Spleen (tissue), 7 donors: ENCODE measurements at regions not wholly inside any gene's neighbourhood (a gene's known extent, or its start where the extent isn't known, plus 50 kb on each side); places are given as distances from the start of the nearest gene placed in this dataset.

Source experiments
- POLR2A ChIP-seq, 3 donors: fragments of 450-650 bp; IDR thresholded peaks; one replicate each; pipeline ENCODE4 v1.5.1; 2017; ENCODE audit warnings: antibody characterized with exemption in 3 of 3, mild to moderate bottlenecking in 1 of 3
- POLR2AphosphoS5 ChIP-seq, 3 donors: sonication (generic); formaldehyde crosslinking; IDR thresholded peaks; one replicate each; pipeline ENCODE4 v1.5.1; 2017; ENCODE audit warnings: antibody characterized with exemption in 3 of 3
- TF ChIP-seq, protein P1 (sequence below), 11 experiments: fragments of 200-600 bp in 7 of 11; fragments of 450-650 bp in 4 of 11; sonication (generic) in 4 of 11; IDR thresholded peaks in 8 of 11; conservative IDR thresholded peaks in 3 of 11; 1 replicate in 7 of 11; 2 replicates in 4 of 11; pipeline versions ENCODE4 v1.4.0 to v1.8.0; 2016 to 2021; ENCODE audit warnings: antibody characterized with exemption in 11 of 11, inconsistent platforms in 4 of 11, mild to moderate bottlenecking in 1 of 11
- donor health status: DM: no; HTN: no; CAD: no; lungs with moderate emphysema.
- donor health status: DM: no; HTN: no; CAD: no.
- donor health status: DM: no; HTN: no; CAD: no.

DNA sequence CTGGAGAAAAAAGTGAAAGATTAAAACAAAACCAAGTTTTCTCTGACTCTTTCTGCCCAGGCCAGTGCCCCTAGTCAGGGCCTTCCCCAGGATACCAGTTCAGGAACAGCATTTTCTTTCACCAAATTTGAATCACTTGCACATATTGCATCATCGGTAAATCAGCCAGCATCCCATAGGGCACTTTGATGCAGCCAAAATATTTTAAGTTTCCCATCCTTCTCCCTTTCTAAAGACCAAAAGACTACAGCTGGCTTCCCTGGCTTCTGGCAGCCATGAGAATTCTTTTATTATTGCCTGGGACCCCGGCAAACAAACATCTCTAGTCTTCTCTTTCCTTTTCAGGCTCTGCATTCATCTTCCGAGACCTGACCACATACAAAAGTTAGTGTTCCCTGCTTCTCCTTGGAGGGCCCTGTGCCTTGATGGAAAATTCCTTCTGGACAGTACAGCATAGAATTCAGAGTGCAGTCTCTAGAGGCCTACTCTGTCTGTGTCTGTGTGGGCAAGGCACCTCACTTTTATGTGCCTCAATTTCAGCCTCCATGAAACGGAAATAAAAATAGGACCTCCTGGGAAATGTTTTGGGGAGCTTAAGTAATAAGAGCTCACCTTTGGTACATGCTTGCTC is 348.0 kb downstream of the VPS13C start:
- TF ChIP-seq POLR2A (IDR thresholded peaks at IDR 0.05): no peak
- TF ChIP-seq, protein P1, sequence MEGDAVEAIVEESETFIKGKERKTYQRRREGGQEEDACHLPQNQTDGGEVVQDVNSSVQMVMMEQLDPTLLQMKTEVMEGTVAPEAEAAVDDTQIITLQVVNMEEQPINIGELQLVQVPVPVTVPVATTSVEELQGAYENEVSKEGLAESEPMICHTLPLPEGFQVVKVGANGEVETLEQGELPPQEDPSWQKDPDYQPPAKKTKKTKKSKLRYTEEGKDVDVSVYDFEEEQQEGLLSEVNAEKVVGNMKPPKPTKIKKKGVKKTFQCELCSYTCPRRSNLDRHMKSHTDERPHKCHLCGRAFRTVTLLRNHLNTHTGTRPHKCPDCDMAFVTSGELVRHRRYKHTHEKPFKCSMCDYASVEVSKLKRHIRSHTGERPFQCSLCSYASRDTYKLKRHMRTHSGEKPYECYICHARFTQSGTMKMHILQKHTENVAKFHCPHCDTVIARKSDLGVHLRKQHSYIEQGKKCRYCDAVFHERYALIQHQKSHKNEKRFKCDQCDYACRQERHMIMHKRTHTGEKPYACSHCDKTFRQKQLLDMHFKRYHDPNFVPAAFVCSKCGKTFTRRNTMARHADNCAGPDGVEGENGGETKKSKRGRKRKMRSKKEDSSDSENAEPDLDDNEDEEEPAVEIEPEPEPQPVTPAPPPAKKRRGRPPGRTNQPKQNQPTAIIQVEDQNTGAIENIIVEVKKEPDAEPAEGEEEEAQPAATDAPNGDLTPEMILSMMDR (IDR thresholded peaks at IDR 0.05 in 8 of 11, conservative IDR thresholded peaks at IDR 0.05 in 3 of 11): no peak
- no peak for TF ChIP-seq POLR2AphosphoS5 (IDR thresholded peaks at IDR 0.05)
